HG02798 (cell line): ENCODE measurements at regions not wholly inside any gene's neighbourhood (a gene's known extent, or its start where the extent isn't known, plus 50 kb on each side); places are given as distances from the start of the nearest gene placed in this dataset.

Experiments used
- ATAC-seq: cut with Tn5 transposase; IDR thresholded peaks from one replicate; pipeline ENCODE4 v1.9.1; 2021; ENCODE audit warnings: mild to moderate bottlenecking; ENCODE audit not compliant: unreplicated experiment, poor library complexity

GRCh38 chr9:87141124-87141523, 193.8 kb upstream of the GAS1 start:
- no peak for ATAC-seq

GRCh38 chr9:87146933-87147332, 199.6 kb upstream of the GAS1 start:
- ATAC-seq: no peak

- ATAC-seq: no peak
Observed at GRCh38 chr9:87147839-87148238, 200.5 kb upstream of the GAS1 start.

GRCh38 chr9:87148331-87149104, 201.2 kb upstream of the GAS1 start:
- ATAC-seq: no peak

- ATAC-seq: no peak
Observed at GRCh38 chr9:87149799-87150198, 202.5 kb upstream of the GAS1 start.

- ATAC-seq: no peak
Observed at GRCh38 chr9:87152256-87152655, 204.9 kb upstream of the GAS1 start.

GRCh38 chr9:87156247-87156646, 208.9 kb upstream of the GAS1 start:
- ATAC-seq: no peak

GRCh38 chr9:87157366-87158031, 210.2 kb upstream of the GAS1 start:
- ATAC-seq: no peak

GRCh38 chr9:87158765-87159164, 211.5 kb upstream of the GAS1 start:
- no peak for ATAC-seq

- ATAC-seq: no peak
Observed at GRCh38 chr9:87160148-87161102, 213.1 kb upstream of the GAS1 start.

- ATAC-seq: no peak
Observed at GRCh38 chr9:87167161-87167560, 219.9 kb upstream of the GAS1 start.

GRCh38 chr9:87167582-87167981, 220.3 kb upstream of the GAS1 start:
- no peak for ATAC-seq

- no peak for ATAC-seq
Observed at GRCh38 chr9:87178302-87178701, 231.0 kb upstream of the GAS1 start.

- no peak for ATAC-seq
Observed at GRCh38 chr9:87179553-87180340, 232.4 kb upstream of the GAS1 start.

GRCh38 chr9:87180361-87180760, 233.1 kb upstream of the GAS1 start:
- no peak for ATAC-seq

GRCh38 chr9:87180841-87181240, 233.5 kb upstream of the GAS1 start:
- ATAC-seq: no peak

GRCh38 chr9:87181670-87182069, 234.4 kb upstream of the GAS1 start:
- no peak for ATAC-seq

GRCh38 chr9:87184956-87185642, 237.8 kb upstream of the GAS1 start:
- no peak for ATAC-seq

GRCh38 chr9:87187656-87188055, 240.3 kb upstream of the GAS1 start:
- ATAC-seq: no peak

GRCh38 chr9:87189006-87189405, 241.7 kb upstream of the GAS1 start:
- ATAC-seq: no peak
